IMR-90 (cell line): ENCODE measurements at regions not wholly inside any gene's neighbourhood (a gene's known extent, or its start where the extent isn't known, plus 50 kb on each side); places are given as distances from the start of the nearest gene placed in this dataset.

Experiments
- ATAC-seq: fragments of 200-7000 bp; cut with Tn5 transposase; 2 replicates; pipeline ENCODE4 v1.9.1; 2020; ENCODE audit warnings: low read depth, mild to moderate bottlenecking, moderate library complexity
- BruUV-seq: library from RNA; stranded (reverse); fragments of 400-500 nt; replicated peaks from 2 replicates; lab custom pipeline; 2021; lab: Mats Ljungman, UMichigan
- CTCF ChIA-PET: fragments of 300-600 bp; formaldehyde crosslinking; extraction: SDS; loops from one replicate; lab custom pipeline; 2021; ENCODE audit warnings: antibody characterized with exemption; lab: Yijun Ruan, JAX
- POLR2A ChIA-PET: fragments of 300-600 bp; sonication (Branson Sonifier 250); formaldehyde crosslinking; loops from one replicate; lab custom pipeline; 2022; ENCODE audit warnings: antibody characterized with exemption; ENCODE audit not compliant: unreplicated experiment; lab: Charles Lee
- DNase-seq: peaks from one replicate; pipeline ENCODE4 v3.0.0; 2013
- H2AFZ ChIP-seq: replicated peaks from 2 replicates; pipeline ENCODE3; 2013; ENCODE audit warnings: low read length, mild to moderate bottlenecking; ENCODE audit not compliant: poor library complexity
- H2AK5ac ChIP-seq: 2 replicates; pipeline ENCODE4 v1.6.1; 2013; ENCODE audit warnings: low read depth, low read length, inconsistent platforms
- H2AK9ac ChIP-seq: replicated peaks from 2 replicates; pipeline ENCODE3; 2013; ENCODE audit warnings: mild to moderate bottlenecking, low read depth, low read length, moderate library complexity; ENCODE audit not compliant: poor library complexity
- H2BK120ac ChIP-seq: 2 replicates; pipeline ENCODE4 v1.6.1; 2013; ENCODE audit warnings: low read depth, low read length, inconsistent platforms
- H2BK15ac ChIP-seq: 3 replicates; pipeline ENCODE4 v1.6.1; 2013; ENCODE audit warnings: low read depth, low read length, inconsistent platforms
- H2BK20ac ChIP-seq: 2 replicates; pipeline ENCODE4 v1.6.1; 2013; ENCODE audit warnings: low read depth, mild to moderate bottlenecking, inconsistent platforms, low read length, moderate library complexity
- H2BK5ac ChIP-seq: 2 replicates; pipeline ENCODE4 v1.6.1; 2013; ENCODE audit warnings: mild to moderate bottlenecking, low read depth, low read length, inconsistent platforms; ENCODE audit not compliant: poor library complexity, severe bottlenecking
- H3K14ac ChIP-seq: replicated peaks from 2 replicates; pipeline ENCODE4 v1.6.1; 2013; ENCODE audit warnings: low read depth, low read length, inconsistent platforms
- H3K18ac ChIP-seq: 2 replicates; pipeline ENCODE4 v1.6.1; 2013; ENCODE audit warnings: low read depth, low read length, control low read depth
- H3K23ac ChIP-seq: 2 replicates; pipeline ENCODE4 v1.6.1; 2013; ENCODE audit warnings: low read depth, low read length, inconsistent platforms
- H3K27ac ChIP-seq: 2 replicates; pipeline ENCODE4 v1.5.1; 2013; ENCODE audit warnings: mild to moderate bottlenecking, control low read depth, low read length; ENCODE audit not compliant: insufficient read depth
- H3K27me3 ChIP-seq: 2 replicates; pipeline ENCODE4 v1.6.1; 2013; ENCODE audit warnings: low read length; ENCODE audit not compliant: control insufficient read depth, insufficient read depth
- H3K36me3 ChIP-seq: 2 replicates; pipeline ENCODE4 v1.6.1; 2013; ENCODE audit warnings: low read length, mixed read lengths; ENCODE audit not compliant: control insufficient read depth, insufficient read depth
- H3K4ac ChIP-seq: 2 replicates; pipeline ENCODE4 v1.6.1; 2013; ENCODE audit warnings: low read depth, low read length, inconsistent platforms
- H3K4me1 ChIP-seq: 2 replicates; pipeline ENCODE4 v1.6.1; 2013; ENCODE audit warnings: low read length, mixed read lengths; ENCODE audit not compliant: control insufficient read depth, insufficient read depth
- H3K4me2 ChIP-seq: 2 replicates; pipeline ENCODE4 v1.6.1; 2013; ENCODE audit warnings: low read depth, mild to moderate bottlenecking, control low read depth, low read length, moderate library complexity
- H3K4me3 ChIP-seq: 2 replicates; pipeline ENCODE4 v1.5.1; 2013; ENCODE audit warnings: low read depth, mild to moderate bottlenecking, control low read depth, low read length, moderate library complexity; ENCODE audit not compliant: insufficient read depth
- H3K56ac ChIP-seq: 2 replicates; pipeline ENCODE4 v1.6.1; 2013; ENCODE audit warnings: low read length, inconsistent platforms; ENCODE audit not compliant: insufficient read depth; ENCODE audit errors: extremely low read depth
- H3K79me1 ChIP-seq, 2 experiments: 2 replicates each; pipeline ENCODE4 v1.6.1; 2013; ENCODE audit warnings: low read length in 2 of 2, inconsistent platforms in 1 of 2, low read depth in 1 of 2
- H3K9ac ChIP-seq: 2 replicates; pipeline ENCODE4 v1.6.1; 2013; ENCODE audit warnings: low read depth, low read length, control low read depth
- H3K9me1 ChIP-seq: 2 replicates; pipeline ENCODE4 v1.6.1; 2013; ENCODE audit warnings: low read length, inconsistent platforms; ENCODE audit not compliant: insufficient read depth
- H3K9me3 ChIP-seq: 2 replicates; pipeline ENCODE4 v1.6.1; 2013; ENCODE audit warnings: low read length; ENCODE audit not compliant: control insufficient read depth, insufficient read depth
- H4K20me1 ChIP-seq: 2 replicates; pipeline ENCODE4 v1.6.1; 2013; ENCODE audit warnings: low read length, inconsistent platforms; ENCODE audit not compliant: insufficient read depth
- H4K5ac ChIP-seq: 2 replicates; pipeline ENCODE4 v1.6.1; 2013; ENCODE audit warnings: mild to moderate bottlenecking, low read depth, low read length, control low read depth
- H4K8ac ChIP-seq, 2 experiments: 2 replicates each; pipeline ENCODE4 v1.6.1; 2013; ENCODE audit warnings: low read depth in 2 of 2, low read length in 2 of 2, control low read depth in 1 of 2, inconsistent platforms in 1 of 2
- H4K91ac ChIP-seq: 2 replicates; pipeline ENCODE4 v1.6.1; 2013; ENCODE audit warnings: low read depth, low read length, inconsistent platforms; ENCODE audit not compliant: insufficient read depth
- BHLHE40 ChIP-seq: fragments of 150-350 bp; IDR thresholded peaks from 2 replicates; pipeline ENCODE4 v1.6.1; 2016; ENCODE audit warnings: mild to moderate bottlenecking, low read depth, low read length
- CEBPB ChIP-seq: IDR thresholded peaks from 2 replicates; pipeline ENCODE4 v1.6.1; 2012; ENCODE audit warnings: low read depth, low read length, improper control_type of control experiment
- CHD1 ChIP-seq: IDR thresholded peaks from 2 replicates; pipeline ENCODE4 v1.6.1; 2012; ENCODE audit warnings: low read depth, low read length, improper control_type of control experiment
- FOS ChIP-seq: fragments of 150-350 bp; IDR thresholded peaks from 2 replicates; pipeline ENCODE4 v1.6.1; 2016; ENCODE audit warnings: low read depth, low read length
- MAFK ChIP-seq: IDR thresholded peaks from 2 replicates; pipeline ENCODE4 v1.6.1; 2012; ENCODE audit warnings: low read depth, low read length, improper control_type of control experiment
- MAZ ChIP-seq: IDR thresholded peaks from 2 replicates; pipeline ENCODE4 v1.6.1; 2012; ENCODE audit warnings: low read depth, mild to moderate bottlenecking, low read length, improper control_type of control experiment, moderate library complexity, borderline replicate concordance
- MXI1 ChIP-seq: IDR thresholded peaks from 2 replicates; pipeline ENCODE4 v1.6.1; 2012; ENCODE audit warnings: low read depth, mild to moderate bottlenecking, low read length, moderate library complexity, borderline replicate concordance
- NFE2L2 ChIP-seq: fragments of 150-350 bp; IDR thresholded peaks from 2 replicates; pipeline ENCODE4 v1.6.1; 2016; ENCODE audit warnings: low read depth, mild to moderate bottlenecking, low read length
- POLR2A ChIP-seq: IDR thresholded peaks from 2 replicates; pipeline ENCODE4 v1.6.1; 2012; ENCODE audit warnings: mild to moderate bottlenecking, low read depth, low read length
- RAD21 ChIP-seq: IDR thresholded peaks from 2 replicates; pipeline ENCODE4 v1.6.1; 2012; ENCODE audit warnings: low read length, improper control_type of control experiment
- RCOR1 ChIP-seq: IDR thresholded peaks from 2 replicates; pipeline ENCODE4 v1.6.1; 2012; ENCODE audit warnings: mild to moderate bottlenecking, low read length, improper control_type of control experiment; ENCODE audit not compliant: insufficient replicate concordance
- RFX5 ChIP-seq: IDR thresholded peaks from 2 replicates; pipeline ENCODE4 v1.8.0; 2012; ENCODE audit warnings: low read depth, mild to moderate bottlenecking, low read length, moderate library complexity
- SMC3 ChIP-seq: fragments of 150-350 bp; IDR thresholded peaks from 2 replicates; pipeline ENCODE4 v1.6.1; 2016; ENCODE audit warnings: low read depth, mild to moderate bottlenecking, antibody characterized with exemption, low read length, moderate library complexity
- WGBS, 2 experiments: methylation state at CpG; one replicate each; pipeline versions ENCODE4 v1.1.5 to v1.1.7; 2013; ENCODE audit warnings: missing lambda C conversion rate in 2 of 2; ENCODE audit not compliant: insufficient read length in 1 of 2; ENCODE audit errors: extremely low coverage in 2 of 2; 5-methylcytosine and 5-hydroxymethylcytosine counted together
- dilution Hi-C: fragments of 300-500 bp; cut with HindIII; formaldehyde crosslinking; loops from one replicate; pipeline ENCODE4 v1.14.3; 2018; ENCODE audit warnings: low sequenced_read_pairs; ENCODE audit not compliant: unreplicated experiment
- in situ Hi-C: fragments of 300-500 bp; cut with MboI; formaldehyde crosslinking; loops from 3 replicates; pipeline ENCODE4 v1.14.3; 2019; ENCODE audit warnings: low sequenced_read_pairs, inconsistent platforms, mixed read lengths
- intact Hi-C: fragments of 100-400 bp; cut with micrococcal nuclease; formaldehyde crosslinking; loops from 2 replicates; pipeline ENCODE4 v1.10.0; 2022
- TF ChIP-seq, protein P1 (sequence below): fragments of 150-350 bp; IDR thresholded peaks from 2 replicates; pipeline ENCODE4 v1.6.1; 2016; ENCODE audit warnings: low read depth, mild to moderate bottlenecking, low read length, moderate library complexity, borderline replicate concordance
- TF ChIP-seq, protein P2 (sequence below): conservative IDR thresholded peaks from 2 replicates; pipeline ENCODE4 v1.5.1; 2012; ENCODE audit warnings: mild to moderate bottlenecking, low read depth, low read length, improper control_type of control experiment
- TF ChIP-seq, protein P3 (sequence below): fragments of 150-350 bp; IDR thresholded peaks from 2 replicates; pipeline ENCODE4 v1.6.1; 2017; ENCODE audit warnings: mild to moderate bottlenecking, antibody characterized with exemption, low read length, low read depth

DNA sequence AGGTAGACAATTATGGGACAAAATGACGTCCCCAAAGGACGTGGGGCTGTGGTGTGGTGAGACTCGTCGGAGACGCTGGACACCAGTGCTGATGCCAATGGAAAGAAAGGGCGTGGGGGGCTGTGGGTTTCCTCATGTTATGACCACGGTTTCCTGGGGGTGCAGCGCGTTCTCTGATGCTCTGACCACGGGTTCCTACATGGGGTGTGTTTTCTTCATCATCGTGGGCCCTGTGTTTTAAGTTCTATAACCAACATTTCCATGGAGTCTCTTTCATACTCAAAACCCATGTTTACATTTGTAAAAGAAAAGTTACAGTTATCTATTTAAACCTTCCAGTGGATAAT, 141.6 kb downstream of the RTP5 start:
- Histone ChIP-seq H2AFZ (no peak overlapping the region), H2AK5ac (no peak overlapping the region), H3K14ac (no peak overlapping the region), H3K9me3 (no peaks in the 10 kb centered on the region), H3K56ac (no peak overlapping the region), H4K8ac (no peak overlapping the region), H2BK120ac (no peak overlapping the region), H2BK15ac (no peak overlapping the region), H2BK5ac (no peak overlapping the region), H3K4me1 (no peaks in the 10 kb centered on the region), H2BK20ac (no peak overlapping the region), H4K5ac (no peak overlapping the region), H3K27ac (no peak overlapping the region), H3K23ac (no peak overlapping the region), H3K36me3 (no peaks in the 10 kb centered on the region), H4K91ac (no peak overlapping the region), H3K79me1 (no peaks in the 10 kb centered on the region), H3K27me3 (peaks cover 17% of the 10 kb centered on the region), H3K4ac (no peak overlapping the region), H3K4me2 (no peak overlapping the region), H3K9me1 (no peaks in the 10 kb centered on the region; the same call in 1 of the 2 replicates), H2AK9ac (no peak overlapping the region), H3K4me3 (no peak overlapping the region), H3K18ac (no peak overlapping the region), H3K9ac (no peak overlapping the region), H4K20me1 (no peaks in the 10 kb centered on the region)
- ChIA-PET POLR2A (no interaction called here), CTCF (no interaction called here)
- 73% methylated on average over 5 of the region's 11 CpGs; no CpG with 5 or more reads in 1 of the 2 experiments for WGBS, 2 experiments
- intact Hi-C loops, result no loop called here
- in situ Hi-C loops, result no loop called here
- dilution Hi-C loops, result no loop called here
- ATAC-seq, result no peak
- no peak for DNase-seq
- TF ChIP-seq MAZ, result no peak
- no peak for TF ChIP-seq CHD1
- TF ChIP-seq, protein P1, sequence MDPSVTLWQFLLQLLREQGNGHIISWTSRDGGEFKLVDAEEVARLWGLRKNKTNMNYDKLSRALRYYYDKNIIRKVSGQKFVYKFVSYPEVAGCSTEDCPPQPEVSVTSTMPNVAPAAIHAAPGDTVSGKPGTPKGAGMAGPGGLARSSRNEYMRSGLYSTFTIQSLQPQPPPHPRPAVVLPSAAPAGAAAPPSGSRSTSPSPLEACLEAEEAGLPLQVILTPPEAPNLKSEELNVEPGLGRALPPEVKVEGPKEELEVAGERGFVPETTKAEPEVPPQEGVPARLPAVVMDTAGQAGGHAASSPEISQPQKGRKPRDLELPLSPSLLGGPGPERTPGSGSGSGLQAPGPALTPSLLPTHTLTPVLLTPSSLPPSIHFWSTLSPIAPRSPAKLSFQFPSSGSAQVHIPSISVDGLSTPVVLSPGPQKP, result no peak
- TF ChIP-seq RCOR1, result no peak
- no peak for TF ChIP-seq CEBPB
- no peak for TF ChIP-seq RAD21
- no peak for TF ChIP-seq MAFK
- no peak for TF ChIP-seq POLR2A
- no peak for TF ChIP-seq SMC3
- no peak for TF ChIP-seq MXI1
- TF ChIP-seq FOS, result no peak
- TF ChIP-seq NFE2L2, result no peak
- TF ChIP-seq, protein P2, sequence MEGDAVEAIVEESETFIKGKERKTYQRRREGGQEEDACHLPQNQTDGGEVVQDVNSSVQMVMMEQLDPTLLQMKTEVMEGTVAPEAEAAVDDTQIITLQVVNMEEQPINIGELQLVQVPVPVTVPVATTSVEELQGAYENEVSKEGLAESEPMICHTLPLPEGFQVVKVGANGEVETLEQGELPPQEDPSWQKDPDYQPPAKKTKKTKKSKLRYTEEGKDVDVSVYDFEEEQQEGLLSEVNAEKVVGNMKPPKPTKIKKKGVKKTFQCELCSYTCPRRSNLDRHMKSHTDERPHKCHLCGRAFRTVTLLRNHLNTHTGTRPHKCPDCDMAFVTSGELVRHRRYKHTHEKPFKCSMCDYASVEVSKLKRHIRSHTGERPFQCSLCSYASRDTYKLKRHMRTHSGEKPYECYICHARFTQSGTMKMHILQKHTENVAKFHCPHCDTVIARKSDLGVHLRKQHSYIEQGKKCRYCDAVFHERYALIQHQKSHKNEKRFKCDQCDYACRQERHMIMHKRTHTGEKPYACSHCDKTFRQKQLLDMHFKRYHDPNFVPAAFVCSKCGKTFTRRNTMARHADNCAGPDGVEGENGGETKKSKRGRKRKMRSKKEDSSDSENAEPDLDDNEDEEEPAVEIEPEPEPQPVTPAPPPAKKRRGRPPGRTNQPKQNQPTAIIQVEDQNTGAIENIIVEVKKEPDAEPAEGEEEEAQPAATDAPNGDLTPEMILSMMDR, result no peak
- no peak for TF ChIP-seq BHLHE40
- no peak for TF ChIP-seq RFX5
- TF ChIP-seq, protein P3, sequence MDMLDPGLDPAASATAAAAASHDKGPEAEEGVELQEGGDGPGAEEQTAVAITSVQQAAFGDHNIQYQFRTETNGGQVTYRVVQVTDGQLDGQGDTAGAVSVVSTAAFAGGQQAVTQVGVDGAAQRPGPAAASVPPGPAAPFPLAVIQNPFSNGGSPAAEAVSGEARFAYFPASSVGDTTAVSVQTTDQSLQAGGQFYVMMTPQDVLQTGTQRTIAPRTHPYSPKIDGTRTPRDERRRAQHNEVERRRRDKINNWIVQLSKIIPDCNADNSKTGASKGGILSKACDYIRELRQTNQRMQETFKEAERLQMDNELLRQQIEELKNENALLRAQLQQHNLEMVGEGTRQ, result no peak
- BruUV-seq, result no TSS peak
